ENCODE measurements at regions not wholly inside any gene's neighbourhood (a gene's known extent, or its start where the extent isn't known, plus 50 kb on each side); places are given as distances from the start of the nearest gene placed in this dataset.
"Not testable (repeated sequence)": the region's sequence is repeated elsewhere in the genome, so short reads cannot be mapped to it uniquely, and the experiment has no call there.

GRCh38 chr5:162796507-162796906 is 640.9 kb upstream of the CCNG1 start:
- H3K36me3 ChIP-seq: no peaks in the 10 kb centered on the region
- H3K4me1 ChIP-seq: no peaks in the 10 kb centered on the region
- H3K4me3 ChIP-seq: no peak overlapping the region
- no peaks in the 10 kb centered on the region for H3K9me3 ChIP-seq (replicated peaks)
- no peaks in the 10 kb centered on the region for H3K27me3 ChIP-seq
- DNase-seq: no peak
- no peak overlapping the region for H3K27ac ChIP-seq

GRCh38 chr5:162800301-162800700 is 637.1 kb upstream of the CCNG1 start:
- no peak for DNase-seq
- Histone ChIP-seq H3K4me1 (no peaks in the 10 kb centered on the region), H3K36me3 (no peaks in the 10 kb centered on the region), H3K4me3 (no peak overlapping the region), H3K27ac (no peak overlapping the region), H3K27me3 (no peaks in the 10 kb centered on the region), H3K9me3 (replicated peaks) (no peaks in the 10 kb centered on the region)

- Histone ChIP-seq H3K4me1 (no peaks in the 10 kb centered on the region), H3K4me3 (no peak overlapping the region), H3K9me3 (replicated peaks) (no peaks in the 10 kb centered on the region), H3K27ac (no peak overlapping the region), H3K36me3 (no peaks in the 10 kb centered on the region), H3K27me3 (no peaks in the 10 kb centered on the region)
- no peak for DNase-seq
Measured at GRCh38 chr5:162801235-162801634, 636.2 kb upstream of the CCNG1 start.

GRCh38 chr5:162806195-162806594 is 631.2 kb upstream of the CCNG1 start:
- H3K27ac ChIP-seq: no peak overlapping the region
- no peaks in the 10 kb centered on the region for H3K4me1 ChIP-seq
- H3K9me3 ChIP-seq (replicated peaks): no peaks in the 10 kb centered on the region
- no peaks in the 10 kb centered on the region for H3K27me3 ChIP-seq
- DNase-seq: no peak
- no peak overlapping the region for H3K4me3 ChIP-seq
- no peaks in the 10 kb centered on the region for H3K36me3 ChIP-seq

- Histone ChIP-seq H3K4me3 (no peak overlapping the region), H3K27ac (no peak overlapping the region), H3K36me3 (no peaks in the 10 kb centered on the region), H3K27me3 (no peaks in the 10 kb centered on the region), H3K9me3 (replicated peaks) (no peaks in the 10 kb centered on the region), H3K4me1 (no peaks in the 10 kb centered on the region)
- no peak for DNase-seq
Measured at GRCh38 chr5:162811071-162811470, 626.3 kb upstream of the CCNG1 start.

- no peaks in the 10 kb centered on the region for H3K36me3 ChIP-seq
Measured at GRCh38 chr5:162816816-162817215, 620.6 kb upstream of the CCNG1 start.

GRCh38 chr5:162817364-162817763 is 620.0 kb upstream of the CCNG1 start:
- no peaks in the 10 kb centered on the region for H3K36me3 ChIP-seq
- H3K27ac ChIP-seq: no peak overlapping the region
- no peaks in the 10 kb centered on the region for H3K4me1 ChIP-seq
- H3K27me3 ChIP-seq: no peaks in the 10 kb centered on the region
- H3K9me3 ChIP-seq (replicated peaks): no peaks in the 10 kb centered on the region
- DNase-seq: no peak
- no peak overlapping the region for H3K4me3 ChIP-seq

More at GRCh38 chr5:162816816-162817215, 620.6 kb upstream of the CCNG1 start:
- no peak for DNase-seq
- Histone ChIP-seq H3K4me1 (no peaks in the 10 kb centered on the region), H3K9me3 (replicated peaks) (no peaks in the 10 kb centered on the region), H3K27me3 (no peaks in the 10 kb centered on the region), H3K4me3 (no peak overlapping the region), H3K27ac (no peak overlapping the region)

- H3K9me3 ChIP-seq (replicated peaks); H3K36me3 ChIP-seq; H3K27ac ChIP-seq; H3K27me3 ChIP-seq; H3K4me3 ChIP-seq; DNase-seq; H3K4me1 ChIP-seq: not testable (repeated sequence)
Measured at GRCh38 chr5:162821664-162822063, 615.7 kb upstream of the CCNG1 start.

- no peak for DNase-seq
- H3K4me3 ChIP-seq: no peak overlapping the region
- H3K27ac ChIP-seq: no peak overlapping the region
- no peaks in the 10 kb centered on the region for H3K9me3 ChIP-seq (replicated peaks)
- H3K27me3 ChIP-seq: no peaks in the 10 kb centered on the region
- no peaks in the 10 kb centered on the region for H3K4me1 ChIP-seq
- H3K36me3 ChIP-seq: no peaks in the 10 kb centered on the region
Measured at GRCh38 chr5:162824360-162824759, 613.0 kb upstream of the CCNG1 start.

GRCh38 chr5:162837155-162837554 is 600.2 kb upstream of the CCNG1 start:
- no peaks in the 10 kb centered on the region for H3K4me1 ChIP-seq
- H3K36me3 ChIP-seq: no peaks in the 10 kb centered on the region
- H3K9me3 ChIP-seq (replicated peaks): no peaks in the 10 kb centered on the region
- H3K27ac ChIP-seq: no peak overlapping the region
- no peak for DNase-seq
- H3K4me3 ChIP-seq: no peak overlapping the region
- 0 out of 2 replicates have a peak, but pooled peaks cover 6% of the 10 kb centered on the region for H3K27me3 ChIP-seq

- no peaks in the 10 kb centered on the region for H3K9me3 ChIP-seq (replicated peaks)
- no peaks in the 10 kb centered on the region for H3K36me3 ChIP-seq
- DNase-seq: peak in 1 of 2 experiments; percentile 11
- no peak overlapping the region for H3K27ac ChIP-seq
- no peak overlapping the region for H3K4me3 ChIP-seq
- no peaks in the 10 kb centered on the region for H3K4me1 ChIP-seq
- H3K27me3 ChIP-seq: no peaks in the 10 kb centered on the region
Measured at GRCh38 chr5:162842727-162843126, 594.7 kb upstream of the CCNG1 start.

GRCh38 chr5:162852134-162852533 is 585.3 kb upstream of the CCNG1 start:
- Histone ChIP-seq H3K27me3 (no peaks in the 10 kb centered on the region), H3K36me3 (no peaks in the 10 kb centered on the region), H3K4me1 (no peaks in the 10 kb centered on the region), H3K4me3 (no peak overlapping the region), H3K9me3 (replicated peaks) (no peaks in the 10 kb centered on the region; the same call in 1 of the 2 replicates), H3K27ac (no peak overlapping the region)
- no peak for DNase-seq

- Histone ChIP-seq H3K4me3 (no peak overlapping the region), H3K4me1 (no peaks in the 10 kb centered on the region)
Measured at GRCh38 chr5:162858770-162859169, 578.6 kb upstream of the CCNG1 start.

GRCh38 chr5:162870966-162871365 is 566.4 kb upstream of the CCNG1 start:
- H3K4me3 ChIP-seq: no peak overlapping the region
- H3K27me3 ChIP-seq: 0 out of 2 replicates have a peak, but pooled peaks cover 3% of the 10 kb centered on the region
- H3K4me1 ChIP-seq: no peaks in the 10 kb centered on the region
- H3K9me3 ChIP-seq (replicated peaks): no peaks in the 10 kb centered on the region
- H3K36me3 ChIP-seq: no peaks in the 10 kb centered on the region
- no peak overlapping the region for H3K27ac ChIP-seq
- DNase-seq: no peak

More at GRCh38 chr5:162858770-162859169, 578.6 kb upstream of the CCNG1 start:
- DNase-seq: no peak
- no peaks in the 10 kb centered on the region for H3K27me3 ChIP-seq
- peaks cover 10% of the 10 kb centered on the region; the same call in 1 of the 2 replicates for H3K9me3 ChIP-seq (replicated peaks)
- no peaks in the 10 kb centered on the region for H3K36me3 ChIP-seq
- H3K27ac ChIP-seq: no peak overlapping the region

GRCh38 chr5:162882629-162883028 is 554.8 kb upstream of the CCNG1 start:
- DNase-seq: no peak
- no peaks in the 10 kb centered on the region for H3K4me1 ChIP-seq
- H3K27ac ChIP-seq: no peak overlapping the region
- no peak overlapping the region for H3K4me3 ChIP-seq
- no peaks in the 10 kb centered on the region for H3K9me3 ChIP-seq (replicated peaks)
- H3K36me3 ChIP-seq: no peaks in the 10 kb centered on the region
- H3K27me3 ChIP-seq: no peaks in the 10 kb centered on the region; the same call in 1 of the 2 replicates

GRCh38 chr5:162886717-162887116 is 550.7 kb upstream of the CCNG1 start:
- H3K27ac ChIP-seq: no peak overlapping the region
- no peak for DNase-seq
- no peak overlapping the region for H3K4me3 ChIP-seq
- H3K36me3 ChIP-seq: no peaks in the 10 kb centered on the region
- H3K4me1 ChIP-seq: no peaks in the 10 kb centered on the region
- no peaks in the 10 kb centered on the region for H3K9me3 ChIP-seq (replicated peaks)
- H3K27me3 ChIP-seq: peaks cover 3% of the 10 kb centered on the region; the same call in 1 of the 2 replicates

Data from SJCRH30 (cell line).